Neuronal stem cell (in vitro differentiated cells): ENCODE measurements at regions not wholly inside any gene's neighbourhood (a gene's known extent, or its start where the extent isn't known, plus 50 kb on each side); places are given as distances from the start of the nearest gene placed in this dataset.

Experiments
- DNase-seq: peaks from one replicate; pipeline ENCODE4 v3.0.0-alpha.2; 2013; ENCODE audit warnings: low spot score
- H2AFZ ChIP-seq: one replicate; pipeline ENCODE4 v1.6.1; 2013; ENCODE audit warnings: mild to moderate bottlenecking, low read length, inconsistent platforms
- H2AK5ac ChIP-seq: 2 replicates; pipeline ENCODE4 v1.6.1; 2013; ENCODE audit warnings: low read depth, mild to moderate bottlenecking, inconsistent platforms, low read length, moderate library complexity, mixed read lengths
- H2BK120ac ChIP-seq: 2 replicates; pipeline ENCODE4 v1.6.1; 2013; ENCODE audit warnings: low read depth, mild to moderate bottlenecking, inconsistent platforms, low read length, moderate library complexity, mixed read lengths
- H2BK12ac ChIP-seq: one replicate; pipeline ENCODE4 v1.6.1; 2013; ENCODE audit warnings: low read length, inconsistent platforms
- H2BK15ac ChIP-seq: 2 replicates; pipeline ENCODE4 v1.6.1; 2013; ENCODE audit warnings: mild to moderate bottlenecking, low read length, inconsistent platforms, mixed read lengths
- H2BK5ac ChIP-seq: one replicate; pipeline ENCODE4 v1.6.1; 2013; ENCODE audit warnings: inconsistent platforms, mild to moderate bottlenecking, low read length, moderate library complexity
- H3K14ac ChIP-seq: one replicate; pipeline ENCODE4 v1.6.1; 2013; ENCODE audit warnings: low read length, inconsistent platforms
- H3K18ac ChIP-seq: 2 replicates; pipeline ENCODE4 v1.6.1; 2013; ENCODE audit warnings: low read length, inconsistent platforms
- H3K23ac ChIP-seq: 2 replicates; pipeline ENCODE4 v1.6.1; 2013; ENCODE audit warnings: low read depth, mild to moderate bottlenecking, mixed read lengths, low read length, inconsistent platforms; ENCODE audit not compliant: poor library complexity
- H3K27ac ChIP-seq: replicated peaks from 3 replicates; pipeline ENCODE4 v1.5.1; 2013; ENCODE audit warnings: low read length, inconsistent platforms
- H3K27me3 ChIP-seq, 3 experiments: 2 replicates each; pipeline ENCODE4 v1.6.1; 2013; ENCODE audit warnings: low read length in 3 of 3, mild to moderate bottlenecking in 2 of 3, inconsistent platforms in 1 of 3, low read depth in 1 of 3, mixed read lengths in 1 of 3, moderate library complexity in 1 of 3; ENCODE audit not compliant: control insufficient read depth in 3 of 3, insufficient read depth in 3 of 3
- H3K36me3 ChIP-seq, 2 donors: replicated peaks in 1 of 2; 2 replicates each; pipeline ENCODE4 v1.6.1; 2013; ENCODE audit warnings: low read length in 2 of 2; ENCODE audit not compliant: control insufficient read depth in 2 of 2, insufficient read depth in 2 of 2
- H3K4ac ChIP-seq: 2 replicates; pipeline ENCODE4 v1.6.1; 2013; ENCODE audit warnings: inconsistent platforms, mild to moderate bottlenecking, low read length, moderate library complexity
- H3K4me1 ChIP-seq, 2 donors: 1 replicate in 1 of 2; 2 replicates in 1 of 2; pipeline ENCODE4 v1.6.1; 2013; ENCODE audit warnings: low read length in 2 of 2, low read depth in 1 of 2; ENCODE audit not compliant: control insufficient read depth in 2 of 2, insufficient read depth in 1 of 2
- H3K4me2 ChIP-seq: one replicate; pipeline ENCODE4 v1.6.1; 2013; ENCODE audit warnings: mild to moderate bottlenecking, low read length, inconsistent platforms; ENCODE audit not compliant: insufficient read depth, poor library complexity, severe bottlenecking
- H3K4me3 ChIP-seq, 2 donors: 2 replicates each; pipeline ENCODE4 v1.5.1; 2013; ENCODE audit warnings: low read length in 2 of 2, mild to moderate bottlenecking in 2 of 2, inconsistent platforms in 1 of 2, moderate library complexity in 1 of 2
- H3K79me1 ChIP-seq: one replicate; pipeline ENCODE4 v1.6.1; 2013; ENCODE audit warnings: low read depth, mild to moderate bottlenecking, inconsistent platforms, low read length, moderate library complexity
- H3K9ac ChIP-seq: one replicate; pipeline ENCODE4 v1.6.1; 2013; ENCODE audit warnings: mild to moderate bottlenecking, low read depth, low read length, inconsistent platforms; ENCODE audit not compliant: poor library complexity
- H3K9me3 ChIP-seq, 2 donors: replicated peaks in 1 of 2; 2 replicates each; pipeline versions ENCODE3 to v1.6.1; 2013; ENCODE audit warnings: low read length in 2 of 2, mild to moderate bottlenecking in 2 of 2, inconsistent platforms in 1 of 2, low read depth in 1 of 2, mixed read lengths in 1 of 2, moderate library complexity in 1 of 2; ENCODE audit not compliant: control insufficient read depth in 2 of 2, insufficient read depth in 1 of 2
- H4K8ac ChIP-seq: one replicate; pipeline ENCODE4 v1.6.1; 2013; ENCODE audit warnings: low read depth, mild to moderate bottlenecking, inconsistent platforms, low read length, moderate library complexity
- H4K91ac ChIP-seq: one replicate; pipeline ENCODE4 v1.6.1; 2013; ENCODE audit warnings: low read length, low read depth, mild to moderate bottlenecking, inconsistent platforms; ENCODE audit not compliant: poor library complexity
- WGBS, 2 donors: extraction: QIAGEN DNeasy Blood & Tissue Kit; methylation state at CpG; one replicate each; pipeline ENCODE4 v1.1.7; 2013; ENCODE audit warnings: missing lambda C conversion rate in 2 of 2, mixed read lengths in 1 of 2; ENCODE audit not compliant: insufficient read length in 2 of 2, insufficient replicate concordance in 1 of 2; ENCODE audit errors: extremely low coverage in 2 of 2; 5-methylcytosine and 5-hydroxymethylcytosine counted together

GRCh38 chr3:162200836-162201235, 704.2 kb downstream of the OTOL1 start:
- Histone ChIP-seq H3K36me3 (no peaks in the 10 kb centered on the region), H3K27ac (no peak overlapping the region), H3K23ac (no peak overlapping the region), H3K4me2 (no peak overlapping the region), H2BK5ac (no peak overlapping the region), H3K27me3 (no peaks in the 10 kb centered on the region), H4K8ac (no peak overlapping the region), H2BK12ac (no peak overlapping the region), H2BK15ac (no peak overlapping the region), H2AK5ac (no peak overlapping the region), H2BK120ac (no peak overlapping the region), H3K18ac (no peak overlapping the region), H3K9me3 (no peaks in the 10 kb centered on the region), H4K91ac (no peak overlapping the region), H3K4me3 (no peak overlapping the region), H3K9ac (no peak overlapping the region), H3K4me1 (no peaks in the 10 kb centered on the region), H3K4ac (no peak overlapping the region), H2AFZ (peak overlapping the region; percentile 46), H3K14ac (no peak overlapping the region), H3K79me1 (no peaks in the 10 kb centered on the region)
- WGBS, 2 donors, result no CpG with 5 or more reads among the region's 7 CpGs
- no peak for DNase-seq

GRCh38 chr3:162206648-162207047, 710.0 kb downstream of the OTOL1 start:
- H2BK5ac ChIP-seq, result no peak overlapping the region
- H3K27ac ChIP-seq, result no peak overlapping the region
- H3K4me1 ChIP-seq, result no peaks in the 10 kb centered on the region
- H3K4me3 ChIP-seq, result no peak overlapping the region
- no peak overlapping the region for H2BK15ac ChIP-seq
- no peak overlapping the region for H3K14ac ChIP-seq
- no peaks in the 10 kb centered on the region for H3K27me3 ChIP-seq
- no peaks in the 10 kb centered on the region for H3K9me3 ChIP-seq
- no CpG with 5 or more reads among the region's 1 CpG for WGBS, 2 donors
- H3K79me1 ChIP-seq, result no peaks in the 10 kb centered on the region
- H3K4ac ChIP-seq, result no peak overlapping the region
- no peak overlapping the region for H2AFZ ChIP-seq
- H3K23ac ChIP-seq, result no peak overlapping the region
- no peak overlapping the region for H2BK120ac ChIP-seq
- no peak overlapping the region for H2AK5ac ChIP-seq
- no peak overlapping the region for H3K18ac ChIP-seq
- H3K9ac ChIP-seq, result no peak overlapping the region
- H4K91ac ChIP-seq, result no peak overlapping the region
- H3K4me2 ChIP-seq, result no peak overlapping the region
- no peak for DNase-seq
- no peaks in the 10 kb centered on the region for H3K36me3 ChIP-seq
- no peak overlapping the region for H4K8ac ChIP-seq
- H2BK12ac ChIP-seq, result no peak overlapping the region

- Histone ChIP-seq H3K4me2 (no peak overlapping the region), H2BK15ac (no peak overlapping the region), H3K4me1 (no peaks in the 10 kb centered on the region), H2AFZ (peak overlapping the region; percentile 36), H3K4me3 (no peak overlapping the region), H3K27me3 (no peaks in the 10 kb centered on the region), H2BK120ac (no peak overlapping the region), H2AK5ac (no peak overlapping the region), H3K23ac (no peak overlapping the region), H3K18ac (no peak overlapping the region), H3K79me1 (no peaks in the 10 kb centered on the region), H2BK5ac (no peak overlapping the region), H4K8ac (no peak overlapping the region), H3K4ac (no peak overlapping the region), H3K27ac (no peak overlapping the region), H3K14ac (no peak overlapping the region), H3K9ac (no peak overlapping the region), H2BK12ac (no peak overlapping the region), H3K36me3 (no peaks in the 10 kb centered on the region), H3K9me3 (no peaks in the 10 kb centered on the region), H4K91ac (no peak overlapping the region)
- DNase-seq, result no peak
These were observed 714.9 kb downstream of the OTOL1 start for GRCh38 chr3:162211470-162211869.

GRCh38 chr3:162213196-162213595, 716.6 kb downstream of the OTOL1 start:
- H3K4me3 ChIP-seq, result no peak overlapping the region
- no peak overlapping the region for H3K23ac ChIP-seq
- H3K36me3 ChIP-seq, result no peaks in the 10 kb centered on the region
- H3K27ac ChIP-seq, result no peak overlapping the region
- H3K4ac ChIP-seq, result no peak overlapping the region
- no CpG with 5 or more reads among the region's 2 CpGs for WGBS, 2 donors
- H2BK5ac ChIP-seq, result no peak overlapping the region
- DNase-seq, result no peak
- H2BK15ac ChIP-seq, result no peak overlapping the region
- no peak overlapping the region for H2AK5ac ChIP-seq
- no peak overlapping the region for H3K9ac ChIP-seq
- H3K14ac ChIP-seq, result no peak overlapping the region
- no peak overlapping the region for H2BK12ac ChIP-seq
- H2AFZ ChIP-seq, result no peak overlapping the region
- H3K79me1 ChIP-seq, result no peaks in the 10 kb centered on the region
- H4K8ac ChIP-seq, result no peak overlapping the region
- H3K4me2 ChIP-seq, result no peak overlapping the region
- no peaks in the 10 kb centered on the region for H3K4me1 ChIP-seq
- no peak overlapping the region for H4K91ac ChIP-seq
- no peaks in the 10 kb centered on the region for H3K9me3 ChIP-seq
- H3K27me3 ChIP-seq, result no peaks in the 10 kb centered on the region
- H3K18ac ChIP-seq, result no peak overlapping the region
- H2BK120ac ChIP-seq, result no peak overlapping the region
